UCSD-AML1 (cell line): ENCODE measurements at regions not wholly inside any gene's neighbourhood (a gene's known extent, or its start where the extent isn't known, plus 50 kb on each side); places are given as distances from the start of the nearest gene placed in this dataset.
A peak's percentile ranks its signal among the peaks of the same experiment; 100 is the strongest.

Experiments used
- DNase-seq: peaks from one replicate; lab custom pipeline; 2025; ENCODE audit not compliant: unreplicated experiment; lab: John Stamatoyannopoulos, UW

DNA sequence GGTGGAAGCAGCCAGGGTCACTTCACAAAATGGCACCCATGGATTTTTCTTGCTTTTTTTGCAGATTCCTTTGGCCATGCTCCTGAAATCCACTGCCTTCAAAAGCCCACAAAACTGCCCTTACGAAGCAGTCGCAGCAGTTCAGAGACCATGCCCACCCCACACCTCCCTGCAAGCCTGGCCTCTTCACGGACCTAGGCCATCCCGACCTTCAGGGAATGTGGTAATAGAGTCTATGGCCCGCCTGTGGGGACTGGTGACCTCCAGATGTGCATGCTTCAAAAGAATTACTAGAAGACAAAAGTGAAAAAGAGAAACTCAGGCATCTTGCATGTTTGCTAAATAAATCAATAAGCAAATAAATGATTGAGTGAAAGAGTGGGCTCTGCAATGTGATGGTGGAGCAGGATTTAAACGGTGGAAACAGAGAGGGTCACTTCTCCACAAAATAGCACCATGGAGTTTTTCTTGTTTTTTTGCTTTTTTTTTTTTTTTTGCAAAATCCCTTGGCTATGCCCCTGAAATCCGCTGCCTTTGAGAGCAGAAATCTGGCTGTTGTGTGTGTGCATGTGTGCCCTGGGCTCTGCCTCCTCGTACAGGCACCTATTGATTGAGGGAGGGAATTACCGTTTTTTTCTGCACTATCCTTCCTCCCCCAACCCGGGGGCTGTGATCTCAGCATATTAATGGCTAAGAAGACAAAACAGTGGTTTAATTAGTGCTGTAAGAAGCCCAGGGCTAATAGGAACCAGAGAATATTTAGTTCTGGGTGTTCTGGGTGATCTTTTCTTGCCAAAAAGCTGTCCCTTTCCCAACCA lies 107.4 kb downstream of the PXDC1 start:
- DNase-seq: no peak

DNA sequence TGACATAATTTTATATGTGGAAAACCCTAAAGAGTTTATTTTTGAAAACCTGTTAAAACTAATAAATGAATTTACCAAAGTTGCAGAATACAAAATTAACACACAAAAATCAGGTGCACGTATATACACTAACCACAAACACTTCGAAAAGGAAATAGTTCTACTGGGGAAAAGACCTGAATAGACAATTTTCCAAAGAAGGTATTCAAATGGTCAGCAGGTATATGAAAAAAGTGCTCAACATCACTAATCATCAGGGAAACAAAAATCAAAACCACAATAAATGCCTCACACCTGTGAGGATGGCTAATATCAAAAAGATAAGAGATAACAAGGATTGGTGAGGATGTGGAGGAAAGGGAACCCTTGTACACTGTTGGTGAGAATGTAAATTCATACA lies 110.6 kb downstream of the PXDC1 start:
- DNase-seq: no peak

DNA sequence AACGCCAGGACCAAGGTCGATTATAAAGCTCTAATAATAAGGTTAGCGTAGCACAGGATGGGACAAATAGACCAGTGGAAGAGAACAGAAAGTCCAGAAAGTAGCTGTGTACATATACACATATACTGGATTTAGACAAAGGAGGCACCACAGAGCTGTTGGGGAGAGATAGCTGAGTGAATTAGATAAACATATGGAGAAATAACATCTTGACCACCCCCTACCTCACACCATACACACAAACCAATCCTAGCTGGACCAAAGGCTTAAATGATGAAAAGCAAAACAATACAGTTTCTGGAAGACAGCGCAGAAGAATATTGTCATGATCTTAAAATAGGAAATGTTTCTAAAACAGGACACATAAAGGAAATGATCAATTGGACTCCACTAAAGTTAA lies 112.9 kb downstream of the PXDC1 start:
- no peak for DNase-seq

DNA sequence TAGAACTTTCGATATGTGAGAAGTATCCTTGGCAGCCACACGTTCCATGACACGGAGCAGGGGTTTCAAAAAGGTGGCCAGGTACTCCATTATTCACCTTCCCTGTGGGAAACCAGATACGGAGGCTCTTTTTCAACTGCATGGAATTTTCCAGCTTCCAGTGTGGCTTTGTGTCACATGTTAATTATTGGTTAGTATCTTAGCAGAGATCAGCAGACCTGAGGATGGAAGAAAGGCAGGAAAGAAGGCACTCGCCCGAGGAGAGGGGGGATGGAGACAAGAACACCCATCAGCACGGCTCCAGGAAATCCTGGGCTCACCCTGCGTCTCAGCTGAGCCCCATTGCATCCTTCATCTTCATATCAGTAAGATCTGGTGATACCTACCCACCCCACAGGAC lies 115.5 kb downstream of the PXDC1 start:
- DNase-seq: no peak

DNA sequence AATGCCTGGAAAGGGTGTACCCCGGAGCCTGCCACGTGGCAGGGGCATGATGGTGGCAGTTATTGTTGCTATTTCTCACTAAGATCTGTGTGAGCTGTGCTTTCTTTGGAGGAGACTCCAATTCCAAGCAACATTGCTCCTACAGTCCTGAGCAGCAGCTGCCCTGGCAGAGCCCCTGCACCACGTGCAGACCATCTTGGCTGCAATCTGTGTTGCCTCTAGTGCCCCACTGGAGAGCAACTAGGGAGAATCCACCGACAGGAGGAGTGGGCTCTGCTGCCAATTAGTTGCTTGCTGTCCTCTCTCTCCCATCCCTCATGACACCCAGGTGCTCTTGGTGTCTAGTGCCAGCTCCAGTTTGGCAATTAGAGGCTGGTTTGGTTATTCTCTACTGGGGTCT lies 116.0 kb downstream of the PXDC1 start:
- no peak for DNase-seq

DNA sequence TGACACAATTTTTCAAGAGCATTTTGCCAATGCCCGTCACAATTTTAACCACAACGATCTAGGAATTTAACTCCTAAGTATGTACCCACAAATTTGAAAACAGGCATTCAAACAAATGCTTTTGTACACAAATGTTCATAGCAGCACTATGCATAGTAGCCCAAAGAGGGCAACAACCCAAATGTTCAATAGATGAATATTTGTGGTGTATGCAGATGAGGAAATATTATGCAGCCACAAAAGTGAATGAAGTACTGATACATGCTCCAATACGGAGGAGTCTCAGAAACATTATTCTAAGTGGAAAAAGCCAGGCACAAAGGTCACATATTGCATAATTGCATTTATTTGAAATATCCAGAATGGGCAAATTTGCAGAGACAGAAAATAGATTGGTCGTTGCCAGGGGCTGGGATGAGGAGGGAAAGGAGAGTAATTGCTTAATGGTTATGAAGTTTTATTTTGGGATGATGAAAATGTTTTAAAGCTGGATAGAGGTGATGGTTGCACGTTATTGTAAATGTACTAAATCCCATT lies 117.2 kb downstream of the PXDC1 start:
- no peak for DNase-seq

DNA sequence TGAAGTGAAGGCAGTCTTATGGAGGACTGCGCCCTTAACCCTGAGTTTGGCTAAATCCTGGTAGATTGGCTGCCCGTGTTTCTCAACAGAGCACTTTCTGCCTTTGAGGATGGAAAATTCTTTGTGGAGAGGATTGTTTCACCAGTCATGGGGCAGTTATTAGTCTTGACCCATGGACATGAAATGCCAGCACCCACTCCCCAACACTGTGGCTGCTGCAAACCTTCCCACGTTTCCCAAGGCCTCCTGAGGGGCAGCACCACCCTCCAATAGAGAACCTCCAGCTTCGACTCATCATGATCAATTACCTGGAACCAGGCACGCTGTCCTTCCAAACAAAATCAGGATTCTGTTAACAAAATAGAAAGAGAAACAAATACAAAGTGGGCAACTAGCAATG lies 117.8 kb downstream of the PXDC1 start:
- no peak for DNase-seq

DNA sequence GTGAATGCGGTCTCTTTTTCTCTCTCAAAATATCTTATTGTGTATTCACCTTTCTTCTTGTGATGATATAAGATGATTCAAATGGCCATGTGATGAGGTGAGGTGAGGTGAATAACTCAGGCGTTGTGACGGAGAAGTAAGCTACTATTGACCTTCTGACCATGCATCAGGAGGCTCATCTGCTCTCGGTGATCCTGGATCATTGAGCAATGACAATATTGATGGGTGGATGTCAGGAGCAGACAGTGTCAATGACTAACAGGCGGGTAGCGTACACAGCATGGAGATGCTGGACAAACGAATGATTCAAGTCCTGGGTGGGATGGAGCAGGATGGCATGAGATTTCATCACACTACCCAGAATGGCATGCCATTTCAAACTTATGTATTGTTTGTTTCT lies 119.6 kb downstream of the PXDC1 start:
- no peak for DNase-seq

DNA sequence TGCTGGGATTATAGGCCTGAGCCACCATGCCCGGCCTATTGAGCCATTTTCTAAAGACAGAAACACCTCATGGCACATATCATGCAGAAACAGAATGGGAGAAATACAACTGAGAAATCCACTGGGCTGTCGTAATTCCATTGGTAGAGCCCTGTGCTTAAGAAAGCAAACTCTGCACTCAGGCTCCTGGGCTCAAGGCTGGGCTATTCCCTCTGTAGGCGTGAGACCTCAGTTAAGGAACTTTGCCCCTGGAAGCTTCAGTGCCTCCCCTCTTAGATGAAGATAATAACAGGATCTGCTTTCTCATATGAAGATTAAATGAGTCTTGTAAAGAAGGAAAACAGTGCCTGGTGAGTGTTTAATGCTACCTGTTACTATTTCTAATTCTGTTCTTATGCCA lies 120.3 kb downstream of the PXDC1 start:
- DNase-seq: no peak

DNA sequence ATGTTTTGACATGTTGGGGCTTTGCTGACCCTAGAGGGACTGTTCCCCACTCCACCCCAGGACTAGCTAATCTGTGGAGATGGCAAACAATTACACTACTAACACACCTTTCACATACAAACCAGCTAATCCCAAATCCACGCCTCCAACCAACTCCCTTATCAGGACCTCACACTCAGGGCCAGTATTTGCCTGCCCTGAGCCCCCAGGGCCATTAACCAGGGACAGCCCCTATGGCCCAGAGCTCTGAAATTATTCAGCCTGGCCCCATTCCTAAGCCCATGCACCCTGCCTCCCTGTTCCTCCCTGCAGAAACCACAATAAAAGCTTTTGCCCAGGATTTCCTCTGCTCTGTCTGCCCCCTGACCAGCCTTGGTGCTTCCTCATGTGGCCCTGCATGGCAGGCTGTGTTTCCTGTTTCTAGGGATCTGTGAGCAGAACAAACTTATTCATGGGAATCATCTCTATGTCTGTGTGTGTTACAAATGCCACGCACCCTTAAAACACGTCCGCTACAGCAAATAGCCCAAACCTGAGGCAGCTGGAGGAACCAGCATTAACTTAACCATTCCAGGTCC lies 121.2 kb downstream of the PXDC1 start:
- peak; percentile 38 for DNase-seq

DNA sequence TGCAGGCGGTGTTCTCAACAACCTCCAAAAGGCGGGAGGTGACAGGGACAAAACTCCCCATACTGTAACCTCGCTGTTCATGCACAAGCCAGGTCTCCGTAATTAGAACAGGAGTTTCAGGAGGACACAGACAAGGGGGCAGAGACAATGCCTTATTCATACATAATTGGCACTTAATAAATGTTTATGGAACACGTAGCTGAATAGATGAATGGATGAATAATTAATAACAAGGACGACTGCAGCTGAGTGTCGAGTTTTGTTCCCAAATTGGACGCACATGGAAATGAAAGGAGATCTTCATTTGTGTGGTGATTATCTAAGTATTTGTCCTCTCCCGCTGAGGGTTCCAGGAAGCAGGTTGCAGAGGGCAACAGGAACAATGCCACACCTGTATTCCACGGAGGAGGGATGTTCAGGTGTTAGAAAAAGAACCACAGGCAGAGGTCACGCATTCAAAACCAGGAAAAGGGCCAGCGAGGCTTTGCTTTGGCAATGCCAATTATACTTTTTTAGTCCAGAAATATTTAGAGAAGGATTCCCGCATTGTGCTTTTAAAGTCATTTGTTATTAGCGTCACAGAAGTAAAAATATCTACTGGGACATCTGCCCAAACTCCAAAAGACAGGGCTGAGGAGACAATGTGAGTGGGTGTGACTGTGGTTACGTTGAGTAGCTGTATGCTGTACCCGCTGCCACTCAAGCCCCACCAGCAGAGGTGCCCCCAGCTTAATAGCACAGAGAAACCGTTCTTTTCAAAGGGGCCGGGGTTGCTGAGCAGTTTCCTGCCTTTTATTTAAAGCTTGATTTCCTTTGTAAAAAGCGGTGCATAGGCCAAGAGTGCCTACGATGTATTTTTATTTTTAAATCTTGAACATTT lies 123.3 kb downstream of the PXDC1 start:
- no peak for DNase-seq

DNA sequence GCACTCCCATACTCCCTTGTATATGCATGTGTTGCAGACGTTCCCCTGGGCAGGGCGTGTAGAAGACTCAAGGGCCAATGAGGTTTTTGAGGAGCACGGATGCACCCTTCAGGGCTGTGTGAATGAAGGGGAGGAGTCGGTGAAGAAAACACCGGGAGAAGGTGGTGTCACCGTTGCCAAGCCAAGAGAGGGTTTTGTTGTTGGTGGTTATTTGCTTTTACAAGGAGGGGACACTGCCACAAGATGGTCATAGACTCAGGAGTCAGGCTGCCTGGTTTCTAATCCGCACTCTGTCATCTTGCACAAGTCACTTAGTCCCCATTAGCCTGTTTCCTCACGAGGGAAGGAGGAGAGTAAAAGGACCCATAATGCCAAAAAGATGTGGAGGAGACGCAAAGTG lies 124.0 kb downstream of the PXDC1 start:
- no peak for DNase-seq

DNA sequence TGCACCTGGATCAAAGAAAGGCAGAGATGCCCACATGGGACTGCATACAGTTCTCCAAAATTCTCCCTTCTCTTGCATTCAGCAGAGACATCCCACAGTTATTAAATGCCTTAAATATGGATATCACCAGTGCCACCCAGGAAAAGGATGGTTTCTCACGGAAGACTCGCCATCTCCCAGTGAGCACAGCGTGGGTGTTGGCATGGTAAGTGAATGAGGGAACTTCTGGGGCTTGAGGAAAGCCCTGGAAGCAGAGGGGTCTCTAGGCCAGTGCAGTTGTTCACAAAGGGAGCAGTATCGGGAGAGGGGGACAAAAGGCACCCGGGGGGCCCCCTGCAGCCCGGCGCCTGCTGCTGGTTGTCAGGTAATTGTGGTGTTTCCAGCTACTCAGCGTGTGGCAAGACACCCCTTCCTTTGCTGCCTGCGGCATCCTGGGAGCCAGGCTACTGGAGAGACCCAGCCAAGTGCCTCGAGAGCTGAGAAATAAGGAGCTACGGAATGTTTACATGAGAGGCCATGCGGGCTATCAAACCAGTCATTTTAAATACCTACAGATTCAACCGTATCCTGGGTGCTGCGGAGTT lies 125.4 kb downstream of the PXDC1 start:
- no peak for DNase-seq

DNA sequence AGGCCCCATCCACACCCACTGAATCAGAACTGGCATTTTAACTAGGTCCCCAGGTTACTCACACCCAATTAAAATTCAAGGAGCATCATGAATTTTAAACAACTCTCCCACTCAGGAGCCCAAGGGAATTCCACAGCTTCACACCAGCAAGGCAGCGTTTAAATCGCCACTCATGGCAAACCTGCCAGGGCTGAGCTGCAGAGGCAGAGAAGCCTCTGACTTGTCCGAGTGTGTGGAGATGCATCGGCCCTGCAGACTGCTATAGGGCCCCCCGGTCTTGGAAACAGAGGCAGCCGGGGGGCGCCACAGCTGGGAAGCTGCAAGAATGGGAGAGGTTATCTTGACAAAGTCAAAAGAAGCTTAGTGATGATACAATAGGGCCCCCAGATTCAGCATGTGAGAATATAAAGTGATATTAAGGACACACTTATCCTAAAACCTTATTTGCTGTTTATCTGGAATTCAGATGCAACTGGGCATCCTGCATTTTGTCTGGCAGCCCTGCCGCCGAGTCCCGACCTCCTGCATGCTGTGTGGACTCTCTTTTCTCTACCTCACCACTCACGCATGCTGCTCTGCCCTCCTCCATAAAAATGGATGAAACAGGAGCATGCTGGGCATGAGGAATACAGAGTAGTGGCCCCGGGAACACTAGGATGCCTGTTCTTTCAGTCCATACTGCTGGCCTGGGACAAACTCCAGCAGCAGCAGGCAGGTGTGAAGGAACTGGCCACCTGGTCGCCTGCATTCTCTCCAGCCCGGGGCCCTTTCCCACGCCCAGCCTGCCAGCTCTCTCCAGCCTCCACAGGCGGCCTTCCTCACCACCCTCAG lies 126.1 kb downstream of the PXDC1 start:
- no peak for DNase-seq

DNA sequence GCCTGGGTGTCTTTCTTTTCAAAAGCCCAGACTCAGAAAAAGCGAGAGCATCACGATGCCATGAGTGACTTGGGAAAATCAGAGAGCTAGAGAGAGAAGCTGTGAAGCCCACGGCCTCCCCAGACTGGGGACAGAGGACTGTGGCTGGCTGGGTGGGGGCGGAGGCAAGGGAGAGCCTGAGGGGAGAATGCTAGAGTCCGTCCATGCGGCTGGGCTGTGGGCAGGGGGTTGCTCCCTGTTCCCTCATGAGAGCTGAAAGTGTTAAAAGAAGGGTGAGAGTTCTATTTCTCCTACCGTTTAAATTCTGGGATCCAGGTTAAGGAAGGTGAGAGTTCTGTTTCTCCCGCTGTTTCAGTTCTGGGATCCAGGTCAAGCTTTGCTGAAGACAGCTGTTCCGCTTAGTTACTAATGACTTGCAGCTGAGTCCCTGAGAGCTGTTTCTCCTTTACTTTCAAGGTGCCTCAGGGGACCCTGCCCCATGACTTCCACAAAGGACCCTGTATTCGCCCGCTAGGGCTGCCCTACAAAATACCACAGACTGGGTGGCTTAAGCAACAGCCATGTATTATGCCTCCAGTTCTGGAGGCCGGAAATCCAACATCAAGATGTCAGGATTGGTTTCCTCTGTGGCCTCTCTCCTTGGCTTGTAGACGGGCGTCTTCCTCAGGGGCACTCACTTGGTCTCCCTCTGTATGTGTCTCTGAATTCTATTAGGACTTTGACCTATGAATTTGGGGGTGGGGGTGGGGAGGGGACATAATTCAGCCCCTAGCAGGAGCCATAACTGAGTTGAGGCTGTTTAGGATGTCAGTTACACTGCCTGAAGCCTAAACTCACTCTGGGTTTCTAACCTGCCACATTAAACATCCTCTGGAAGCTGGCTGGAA lies 127.0 kb downstream of the PXDC1 start:
- no peak for DNase-seq

DNA sequence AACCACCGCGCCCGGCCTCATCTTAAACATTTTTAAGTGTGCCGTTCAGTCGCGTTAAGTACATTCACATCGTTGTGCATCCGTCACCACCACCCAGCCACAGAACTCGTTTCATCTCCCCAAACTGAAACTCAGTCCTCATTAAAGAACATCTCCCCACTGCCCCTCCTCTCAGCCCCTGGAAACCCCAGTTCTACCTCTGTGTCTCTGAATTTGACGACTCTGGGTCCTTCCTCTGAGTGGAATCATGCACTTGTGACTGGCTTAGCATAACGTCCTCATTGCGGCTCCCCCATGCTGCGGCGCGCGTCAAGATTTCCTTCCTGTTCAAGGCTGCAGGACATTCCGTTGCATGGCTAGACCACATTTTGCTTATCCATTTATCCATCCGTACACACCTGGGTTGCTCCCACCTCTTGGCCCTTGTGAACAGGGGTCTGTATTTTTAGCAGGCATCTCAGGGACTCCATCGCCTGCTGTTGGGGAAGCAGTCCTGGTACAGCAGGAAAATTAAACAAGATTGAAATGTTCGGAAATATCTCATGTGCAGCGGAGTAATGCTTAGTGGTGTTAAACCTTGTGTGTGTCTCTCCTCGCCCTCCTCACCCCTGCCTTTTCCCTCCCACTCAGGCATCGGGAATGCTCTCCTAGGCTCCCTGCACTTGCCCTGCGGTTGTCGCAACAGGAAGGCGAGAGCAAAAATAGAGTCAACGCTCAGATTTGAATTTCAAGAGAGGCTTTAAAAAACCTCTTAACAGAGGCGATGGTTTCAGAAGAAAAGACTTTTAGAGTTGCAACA lies 127.9 kb downstream of the PXDC1 start:
- peak; percentile 39 for DNase-seq

DNA sequence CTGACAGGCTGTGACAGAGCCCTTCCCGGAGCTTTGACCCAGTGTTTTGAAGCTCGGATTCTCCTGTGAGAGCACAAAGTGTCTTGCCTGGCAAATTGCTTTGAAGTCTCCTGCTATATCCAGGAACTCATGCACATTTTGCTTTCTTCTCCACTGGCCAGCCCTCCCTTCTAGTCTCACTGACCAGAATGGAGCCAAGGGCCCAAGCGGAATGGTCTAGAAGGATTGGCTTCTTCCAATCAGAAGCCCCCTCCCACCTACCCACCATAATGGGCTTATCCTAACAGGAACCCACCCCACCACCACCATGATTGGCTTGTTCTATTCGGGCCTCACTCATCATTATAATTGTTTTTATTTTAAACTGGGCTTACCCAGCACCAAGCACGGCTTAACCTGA lies 130.1 kb downstream of the PXDC1 start:
- no peak for DNase-seq

DNA sequence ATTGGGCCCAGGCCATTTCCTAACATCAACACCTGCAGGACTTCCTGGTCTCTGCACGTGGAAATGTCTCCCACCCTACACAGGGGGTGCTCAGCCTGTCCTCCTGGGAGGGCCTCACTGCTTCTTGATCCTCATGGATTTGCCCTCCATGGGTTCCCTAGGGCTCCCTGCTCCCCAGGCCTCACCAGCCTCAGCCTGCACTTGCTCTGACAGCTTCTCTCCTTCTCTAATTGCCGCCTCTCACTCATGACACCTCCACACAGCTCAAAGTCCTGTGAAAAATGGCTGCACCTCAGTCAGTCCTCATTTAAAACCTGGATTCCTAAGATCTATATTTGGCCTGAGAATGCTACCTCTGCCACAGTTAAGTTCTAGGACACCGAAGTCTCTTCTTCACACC lies 130.6 kb downstream of the PXDC1 start:
- DNase-seq: no peak

DNA sequence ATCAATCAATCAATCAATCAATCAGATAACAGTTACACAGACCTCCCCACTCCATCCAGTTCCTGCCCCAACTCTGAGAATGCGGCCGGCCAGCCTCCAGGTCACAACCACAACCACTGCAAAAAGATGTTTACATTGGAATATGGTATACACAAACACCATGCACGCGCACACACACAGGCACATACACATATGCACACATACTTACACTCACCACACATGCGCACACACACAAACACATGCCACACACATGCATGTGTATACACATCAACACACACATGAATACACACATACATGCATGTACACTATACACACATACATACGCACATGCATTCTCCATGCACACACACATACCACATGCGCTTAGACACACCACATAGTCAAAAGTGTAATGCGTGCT lies 131.1 kb downstream of the PXDC1 start:
- DNase-seq: no peak
